Caco-2 (cell line): ENCODE measurements at regions not wholly inside any gene's neighbourhood (a gene's known extent, or its start where the extent isn't known, plus 50 kb on each side); places are given as distances from the start of the nearest gene placed in this dataset.

Experiments used
- BruUV-seq: library from RNA; stranded (reverse); fragments of 400-500 nt; replicated peaks from 2 replicates; lab custom pipeline; 2021; lab: Mats Ljungman, UMichigan
- CTCF ChIA-PET: fragments of 300-600 bp; sonication (Branson Sonifier 250); formaldehyde crosslinking; loops from one replicate; lab custom pipeline; 2022; ENCODE audit warnings: antibody characterized with exemption; lab: Charles Lee
- POLR2A ChIA-PET: fragments of 300-600 bp; sonication (Branson Sonifier 250); formaldehyde crosslinking; loops from one replicate; lab custom pipeline; 2022; ENCODE audit warnings: antibody characterized with exemption; lab: Charles Lee
- DNase-seq, 2 experiments: peaks; one replicate each; pipeline versions ENCODE4 v3.0.0 to v3.0.0-alpha.2; 2020 to 2022
- H3K27me3 ChIP-seq: replicated peaks from 2 replicates; pipeline ENCODE4 v1.6.0; 2011; ENCODE audit warnings: low read length; ENCODE audit not compliant: control insufficient read depth, insufficient read depth
- H3K36me3 ChIP-seq: 2 replicates; pipeline ENCODE4 v1.5.1; 2011; ENCODE audit warnings: low read length; ENCODE audit not compliant: control insufficient read depth, insufficient read depth
- H3K4me1 ChIP-seq: fragments of 250-450 bp; sonication (Bioruptor Pico); 2 replicates; pipeline ENCODE4 v1.5.1; 2020; ENCODE audit warnings: mild to moderate bottlenecking
- H3K4me3 ChIP-seq: 2 replicates; pipeline ENCODE4 v1.5.1; 2011; ENCODE audit warnings: low read depth, mild to moderate bottlenecking, control low read depth, low read length
- H3K9me3 ChIP-seq: fragments of 250-450 bp; sonication (Bioruptor Pico); 2 replicates; pipeline ENCODE4 v1.5.1; 2020; ENCODE audit warnings: mild to moderate bottlenecking, moderate library complexity
- H3K27ac Mint-ChIP-seq: one replicate; pipeline ENCODE4 v1.8.0; 2022; ENCODE audit warnings: mixed read lengths; ENCODE audit not compliant: unreplicated experiment
- H3K27me3 Mint-ChIP-seq: one replicate; pipeline ENCODE4 v1.8.0; 2022; ENCODE audit warnings: mixed read lengths; ENCODE audit not compliant: insufficient read depth, unreplicated experiment
- H3K36me3 Mint-ChIP-seq: one replicate; pipeline ENCODE4 v1.8.0; 2022; ENCODE audit warnings: mild to moderate bottlenecking, mixed read lengths; ENCODE audit not compliant: insufficient read depth, unreplicated experiment
- H3K4me1 Mint-ChIP-seq: one replicate; pipeline ENCODE4 v1.8.0; 2022; ENCODE audit warnings: low read depth, mixed read lengths; ENCODE audit not compliant: unreplicated experiment
- H3K4me3 Mint-ChIP-seq: one replicate; pipeline ENCODE4 v1.8.0; 2022; ENCODE audit warnings: mild to moderate bottlenecking, moderate library complexity, mixed read lengths; ENCODE audit not compliant: unreplicated experiment
- H3K9me3 Mint-ChIP-seq: one replicate; pipeline ENCODE4 v1.8.0; 2022; ENCODE audit warnings: mixed read lengths; ENCODE audit not compliant: unreplicated experiment
- intact Hi-C: fragments of 100-400 bp; cut with micrococcal nuclease; formaldehyde crosslinking; loops from one replicate; pipeline ENCODE4 v1.10.0; 2022; ENCODE audit not compliant: unreplicated experiment
- TF ChIP-seq, protein P1 (sequence below), 2 experiments: fragments of 200-600 bp in 1 of 2; IDR thresholded peaks; 1 replicate in 1 of 2; 2 replicates in 1 of 2; pipeline versions ENCODE4 v1.5.1 to v1.8.0; 2011 to 2022; ENCODE audit warnings: antibody characterized with exemption in 1 of 2, control low read depth in 1 of 2, inconsistent platforms in 1 of 2, low read depth in 1 of 2, low read length in 1 of 2, mild to moderate bottlenecking in 1 of 2, moderate library complexity in 1 of 2; ENCODE audit not compliant: insufficient read depth in 1 of 2, severe bottlenecking in 1 of 2, unreplicated experiment in 1 of 2

DNA sequence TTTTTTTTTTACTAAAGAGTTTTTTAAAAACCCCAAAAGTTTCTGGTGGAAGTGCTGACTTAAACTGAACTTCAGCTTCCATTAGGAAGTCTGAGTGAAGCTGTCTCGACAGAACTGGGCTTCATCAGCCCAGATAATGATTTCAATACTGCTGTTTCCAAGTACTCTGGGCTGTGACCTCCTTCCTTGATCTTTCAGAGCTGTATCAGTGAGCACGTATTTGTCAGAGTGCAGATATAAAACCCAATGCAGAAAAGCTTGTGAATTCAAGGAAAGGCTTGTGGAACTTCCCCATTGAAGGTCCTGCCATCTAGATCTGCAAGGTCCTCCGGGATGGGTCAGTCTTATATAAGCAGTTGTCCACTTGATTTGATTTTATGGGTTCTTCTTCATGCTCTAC, 50.1 kb upstream of the RGS21 start:
- TF ChIP-seq, protein P1, sequence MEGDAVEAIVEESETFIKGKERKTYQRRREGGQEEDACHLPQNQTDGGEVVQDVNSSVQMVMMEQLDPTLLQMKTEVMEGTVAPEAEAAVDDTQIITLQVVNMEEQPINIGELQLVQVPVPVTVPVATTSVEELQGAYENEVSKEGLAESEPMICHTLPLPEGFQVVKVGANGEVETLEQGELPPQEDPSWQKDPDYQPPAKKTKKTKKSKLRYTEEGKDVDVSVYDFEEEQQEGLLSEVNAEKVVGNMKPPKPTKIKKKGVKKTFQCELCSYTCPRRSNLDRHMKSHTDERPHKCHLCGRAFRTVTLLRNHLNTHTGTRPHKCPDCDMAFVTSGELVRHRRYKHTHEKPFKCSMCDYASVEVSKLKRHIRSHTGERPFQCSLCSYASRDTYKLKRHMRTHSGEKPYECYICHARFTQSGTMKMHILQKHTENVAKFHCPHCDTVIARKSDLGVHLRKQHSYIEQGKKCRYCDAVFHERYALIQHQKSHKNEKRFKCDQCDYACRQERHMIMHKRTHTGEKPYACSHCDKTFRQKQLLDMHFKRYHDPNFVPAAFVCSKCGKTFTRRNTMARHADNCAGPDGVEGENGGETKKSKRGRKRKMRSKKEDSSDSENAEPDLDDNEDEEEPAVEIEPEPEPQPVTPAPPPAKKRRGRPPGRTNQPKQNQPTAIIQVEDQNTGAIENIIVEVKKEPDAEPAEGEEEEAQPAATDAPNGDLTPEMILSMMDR (IDR thresholded peaks at IDR 0.05; ENCODE audit: insufficient read depth in 1 of 2, low read depth in 1 of 2, low read length in 1 of 2, severe bottlenecking in 1 of 2, unreplicated experiment in 1 of 2) = no peak
- no peaks in the 10 kb centered on the region for H3K4me1 Mint-ChIP-seq
- no peak overlapping the region for H3K4me3 Mint-ChIP-seq
- H3K27me3 Mint-ChIP-seq = peaks cover 7% of the 10 kb centered on the region
- H3K27ac Mint-ChIP-seq = no peak overlapping the region
- ChIA-PET POLR2A (interaction anchor here (0.7 kb wide), 1 partner anchor 75 kb away, joined by 20 read pairs; no protein-coding TSS in a partner anchor), CTCF (no interaction called here)
- no peaks in the 10 kb centered on the region for H3K36me3 ChIP-seq
- no peaks in the 10 kb centered on the region for H3K9me3 Mint-ChIP-seq
- H3K9me3 ChIP-seq = 0 out of 2 replicates have a peak, but pooled peaks cover 3% of the 10 kb centered on the region
- H3K4me3 ChIP-seq = no peak overlapping the region
- intact Hi-C loops = no loop called here
- H3K27me3 ChIP-seq = no peaks in the 10 kb centered on the region
- DNase-seq = no peak
- no TSS peak for BruUV-seq
- no peaks in the 10 kb centered on the region for H3K36me3 Mint-ChIP-seq
- H3K4me1 ChIP-seq = no peaks in the 10 kb centered on the region
